CD4-positive, alpha-beta T cell (primary cell): ENCODE measurements at regions not wholly inside any gene's neighbourhood (a gene's known extent, or its start where the extent isn't known, plus 50 kb on each side); places are given as distances from the start of the nearest gene placed in this dataset.

ENCODE experiments used
- ATAC-seq: fragments of 200-7000 bp; cut with Tn5 transposase; one replicate; pipeline ENCODE4 v1.10.0; 2022; ENCODE audit warnings: mild to moderate bottlenecking; ENCODE audit not compliant: poor library complexity
- CTCF ChIA-PET: fragments of 350-600 bp; sonication (Branson Sonifier 250); formaldehyde crosslinking; loops from one replicate; lab custom pipeline; 2021; ENCODE audit warnings: antibody characterized with exemption, inconsistent platforms; lab: Charles Lee
- POLR2A ChIA-PET: fragments of 350-600 bp; sonication (Branson Sonifier 250); formaldehyde crosslinking; loops from one replicate; lab custom pipeline; 2021; ENCODE audit warnings: antibody characterized with exemption, inconsistent platforms; lab: Charles Lee
- DNase-seq, 14 experiments: peaks; one replicate each; pipeline ENCODE4 v3.0.0-alpha.2; 2013 to 2020; ENCODE audit warnings: mixed read lengths in 2 of 14
- H3K27ac ChIP-seq, 2 donors: one replicate each; pipeline versions ENCODE4 v1.5.1 to v1.7.0; 2013; ENCODE audit warnings: low read length in 2 of 2, low read depth in 1 of 2, mild to moderate bottlenecking in 1 of 2
- H3K27me3 ChIP-seq, 2 experiments: 1 replicate in 1 of 2; 2 replicates in 1 of 2; pipeline versions ENCODE4 v1.6.1 to v1.7.0; 2013; ENCODE audit warnings: low read length in 2 of 2, control low read depth in 1 of 2, mild to moderate bottlenecking in 1 of 2, moderate library complexity in 1 of 2; ENCODE audit not compliant: insufficient read depth in 2 of 2, control insufficient read depth in 1 of 2
- H3K36me3 ChIP-seq: one replicate; pipeline ENCODE4 v1.6.1; 2013; ENCODE audit warnings: low read length, control low read depth; ENCODE audit not compliant: insufficient read depth
- H3K4me1 ChIP-seq: one replicate; pipeline ENCODE4 v1.6.1; 2013; ENCODE audit warnings: low read length, control low read depth; ENCODE audit not compliant: insufficient read depth
- H3K4me3 ChIP-seq: one replicate; pipeline ENCODE4 v1.5.1; 2013; ENCODE audit warnings: mild to moderate bottlenecking, low read length, moderate library complexity
- H3K9me3 ChIP-seq, 2 experiments: 1 replicate in 1 of 2; 2 replicates in 1 of 2; pipeline versions ENCODE4 v1.6.1 to v1.7.0; 2013; ENCODE audit warnings: low read length in 2 of 2, mild to moderate bottlenecking in 2 of 2, control low read depth in 1 of 2, moderate library complexity in 1 of 2; ENCODE audit not compliant: control insufficient read depth in 1 of 2, insufficient read depth in 1 of 2
- H3K27ac Mint-ChIP-seq: one replicate; pipeline ENCODE4 v1.8.0; 2020; ENCODE audit warnings: mixed read lengths
- H3K27me3 Mint-ChIP-seq: one replicate; pipeline ENCODE4 v1.8.0; 2021; ENCODE audit warnings: mixed read lengths
- H3K36me3 Mint-ChIP-seq: one replicate; pipeline ENCODE4 v1.8.0; 2021; ENCODE audit warnings: low read depth, mixed read lengths
- H3K4me1 Mint-ChIP-seq: one replicate; pipeline ENCODE4 v1.8.0; 2021; ENCODE audit warnings: low read depth, mixed read lengths
- H3K4me3 Mint-ChIP-seq: one replicate; pipeline ENCODE4 v1.8.0; 2020; ENCODE audit warnings: mild to moderate bottlenecking, mixed read lengths
- H3K9me3 Mint-ChIP-seq: one replicate; pipeline ENCODE4 v1.8.0; 2020; ENCODE audit warnings: mixed read lengths
- CTCF ChIP-seq: fragments of 200-600 bp; IDR thresholded peaks from one replicate; pipeline ENCODE4 v1.8.0; 2022; ENCODE audit warnings: antibody characterized with exemption, mild to moderate bottlenecking
- intact Hi-C, 2 experiments: fragments of 100-400 bp; cut with DNase I in 1 of 2; cut with micrococcal nuclease in 1 of 2; formaldehyde crosslinking; loops; one replicate each; pipeline versions ENCODE4 v1.15.1 to v1.9.0; 2023 to 2025; cut with DNase I, micrococcal nuclease

- H3K36me3 Mint-ChIP-seq, result no peaks in the 10 kb centered on the region
- no peaks in the 10 kb centered on the region for H3K4me1 ChIP-seq
- ChIA-PET POLR2A (no interaction called here), CTCF (no interaction called here)
- no peak for TF ChIP-seq CTCF
- intact Hi-C loops, result no loop called here
- ATAC-seq (no peak), DNase-seq (no peak)
- H3K36me3 ChIP-seq, result no peaks in the 10 kb centered on the region
- peaks cover 33% of the 10 kb centered on the region for H3K27me3 Mint-ChIP-seq
- no peaks in the 10 kb centered on the region for H3K4me1 Mint-ChIP-seq
- peaks cover 2% of the 10 kb centered on the region for H3K9me3 Mint-ChIP-seq
- H3K27ac Mint-ChIP-seq, result no peak overlapping the region
- no peak overlapping the region for H3K27ac ChIP-seq
- peaks cover 0 to 3% of the 10 kb centered on the region in 2 experiments for H3K9me3 ChIP-seq
- H3K27me3 ChIP-seq, result no peaks in the 10 kb centered on the region
- no peak overlapping the region for H3K4me3 Mint-ChIP-seq
- H3K4me3 ChIP-seq, result no peak overlapping the region
Measured at GRCh38 chr6:10266061-10266460, 148.8 kb downstream of the TFAP2A start.

- ChIA-PET CTCF (no interaction called here), POLR2A (interaction anchor here (0.7 kb wide), 1 partner anchor 10 kb away, joined by 3 read pairs; no protein-coding TSS in a partner anchor)
- Mint-ChIP-seq H3K9me3 (peaks cover 4% of the 10 kb centered on the region), H3K27me3 (peaks cover 9% of the 10 kb centered on the region), H3K36me3 (no peaks in the 10 kb centered on the region), H3K4me3 (no peak overlapping the region), H3K27ac (no peak overlapping the region), H3K4me1 (no peaks in the 10 kb centered on the region)
- Histone ChIP-seq H3K27ac (no peak overlapping the region), H3K4me3 (no peak overlapping the region), H3K27me3 (no peaks in the 10 kb centered on the region), H3K9me3 (peaks cover 0 to 4% of the 10 kb centered on the region in 2 experiments), H3K36me3 (no peaks in the 10 kb centered on the region), H3K4me1 (no peaks in the 10 kb centered on the region)
- TF ChIP-seq CTCF, result no peak
- no peak for DNase-seq
- ATAC-seq, result no peak
- intact Hi-C loops, result no loop called here
Measured at GRCh38 chr6:10262505-10262904, 152.4 kb downstream of the TFAP2A start.

DNA sequence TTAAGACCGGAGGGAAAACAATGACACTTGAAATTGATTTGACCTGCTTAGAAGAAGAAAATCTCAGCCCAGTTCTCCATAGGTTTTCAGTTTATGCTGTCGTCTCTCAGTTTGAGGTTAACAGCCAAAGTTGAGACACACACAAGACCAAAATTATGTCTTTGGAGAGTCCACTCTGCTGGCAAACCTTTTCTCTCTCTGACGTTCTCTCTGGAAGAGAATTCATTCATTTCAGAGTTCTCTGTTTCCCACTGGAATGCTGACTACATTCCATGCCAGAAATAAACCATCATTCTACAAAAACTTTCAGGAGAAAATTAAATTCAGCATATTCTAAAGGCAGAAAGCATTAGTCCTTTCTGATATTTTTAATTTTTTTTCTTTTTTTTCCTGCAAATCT lies 155.2 kb downstream of the TFAP2A start:
- CTCF ChIA-PET, result no interaction called here
- no peak overlapping the region for H3K27ac Mint-ChIP-seq
- Histone ChIP-seq H3K4me3 (no peak overlapping the region), H3K27me3 (no peaks in the 10 kb centered on the region), H3K9me3 (peaks cover 0 to 4% of the 10 kb centered on the region in 2 experiments), H3K4me1 (no peaks in the 10 kb centered on the region), H3K27ac (no peak overlapping the region), H3K36me3 (no peaks in the 10 kb centered on the region)
- TF ChIP-seq CTCF, result no peak
- intact Hi-C loops, result loop anchor here in 1 of 2 experiments (10.0 kb wide), 1 partner anchor 175 kb away; no protein-coding TSS in a partner anchor
- ATAC-seq (no peak), DNase-seq (no peak)
- POLR2A ChIA-PET, result no interaction called here
- H3K9me3 Mint-ChIP-seq, result peaks cover 7% of the 10 kb centered on the region
- H3K4me1 Mint-ChIP-seq, result no peaks in the 10 kb centered on the region
- H3K4me3 Mint-ChIP-seq, result no peak overlapping the region
- no peaks in the 10 kb centered on the region for H3K27me3 Mint-ChIP-seq
- H3K36me3 Mint-ChIP-seq, result no peaks in the 10 kb centered on the region
